ENCODE measurements at regions not wholly inside any gene's neighbourhood (a gene's known extent, or its start where the extent isn't known, plus 50 kb on each side); places are given as distances from the start of the nearest gene placed in this dataset.

GRCh38 chr6:27161946-27162603, 85.4 kb upstream of the PRSS16 start (continued):
- peak; percentile 56; the same call in 1 of the 2 replicates for TF ChIP-seq ZBTB40 (IDR thresholded peaks at IDR 0.05; ENCODE audit: borderline replicate concordance)
- TF ChIP-seq TAF1 (IDR thresholded peaks at IDR 0.05; ENCODE audit: borderline replicate concordance, low read depth, low read length) = no peak
- TF ChIP-seq ZNF384 (IDR thresholded peaks at IDR 0.05; ENCODE audit: borderline replicate concordance, low read depth, low read length) = no peak
- TF ChIP-seq KLF5 (IDR thresholded peaks at IDR 0.05; ENCODE audit: partially characterized antibody) = no peak
- TF ChIP-seq, protein P1, sequence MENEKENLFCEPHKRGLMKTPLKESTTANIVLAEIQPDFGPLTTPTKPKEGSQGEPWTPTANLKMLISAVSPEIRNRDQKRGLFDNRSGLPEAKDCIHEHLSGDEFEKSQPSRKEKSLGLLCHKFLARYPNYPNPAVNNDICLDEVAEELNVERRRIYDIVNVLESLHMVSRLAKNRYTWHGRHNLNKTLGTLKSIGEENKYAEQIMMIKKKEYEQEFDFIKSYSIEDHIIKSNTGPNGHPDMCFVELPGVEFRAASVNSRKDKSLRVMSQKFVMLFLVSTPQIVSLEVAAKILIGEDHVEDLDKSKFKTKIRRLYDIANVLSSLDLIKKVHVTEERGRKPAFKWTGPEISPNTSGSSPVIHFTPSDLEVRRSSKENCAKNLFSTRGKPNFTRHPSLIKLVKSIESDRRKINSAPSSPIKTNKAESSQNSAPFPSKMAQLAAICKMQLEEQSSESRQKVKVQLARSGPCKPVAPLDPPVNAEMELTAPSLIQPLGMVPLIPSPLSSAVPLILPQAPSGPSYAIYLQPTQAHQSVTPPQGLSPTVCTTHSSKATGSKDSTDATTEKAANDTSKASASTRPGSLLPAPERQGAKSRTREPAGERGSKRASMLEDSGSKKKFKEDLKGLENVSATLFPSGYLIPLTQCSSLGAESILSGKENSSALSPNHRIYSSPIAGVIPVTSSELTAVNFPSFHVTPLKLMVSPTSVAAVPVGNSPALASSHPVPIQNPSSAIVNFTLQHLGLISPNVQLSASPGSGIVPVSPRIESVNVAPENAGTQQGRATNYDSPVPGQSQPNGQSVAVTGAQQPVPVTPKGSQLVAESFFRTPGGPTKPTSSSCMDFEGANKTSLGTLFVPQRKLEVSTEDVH (IDR thresholded peaks at IDR 0.05; ENCODE audit: low read depth, partially characterized antibody) = no peak
- TF ChIP-seq USF2 (IDR thresholded peaks at IDR 0.05; ENCODE audit: borderline replicate concordance, low read depth, low read length) = no peak
- TF ChIP-seq YY1 (IDR thresholded peaks at IDR 0.05; ENCODE audit: low read depth, low read length) = no peak
- TF ChIP-seq, protein P2, sequence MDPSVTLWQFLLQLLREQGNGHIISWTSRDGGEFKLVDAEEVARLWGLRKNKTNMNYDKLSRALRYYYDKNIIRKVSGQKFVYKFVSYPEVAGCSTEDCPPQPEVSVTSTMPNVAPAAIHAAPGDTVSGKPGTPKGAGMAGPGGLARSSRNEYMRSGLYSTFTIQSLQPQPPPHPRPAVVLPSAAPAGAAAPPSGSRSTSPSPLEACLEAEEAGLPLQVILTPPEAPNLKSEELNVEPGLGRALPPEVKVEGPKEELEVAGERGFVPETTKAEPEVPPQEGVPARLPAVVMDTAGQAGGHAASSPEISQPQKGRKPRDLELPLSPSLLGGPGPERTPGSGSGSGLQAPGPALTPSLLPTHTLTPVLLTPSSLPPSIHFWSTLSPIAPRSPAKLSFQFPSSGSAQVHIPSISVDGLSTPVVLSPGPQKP (IDR thresholded peaks at IDR 0.05; ENCODE audit: low read depth, low read length) = no peak
- TF ChIP-seq MEF2A (IDR thresholded peaks at IDR 0.05; ENCODE audit: insufficient read depth, low read depth, low read length) = no peak
- TF ChIP-seq, protein P3, sequence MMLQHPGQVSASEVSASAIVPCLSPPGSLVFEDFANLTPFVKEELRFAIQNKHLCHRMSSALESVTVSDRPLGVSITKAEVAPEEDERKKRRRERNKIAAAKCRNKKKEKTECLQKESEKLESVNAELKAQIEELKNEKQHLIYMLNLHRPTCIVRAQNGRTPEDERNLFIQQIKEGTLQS (IDR thresholded peaks at IDR 0.05; ENCODE audit: borderline replicate concordance, extremely low read depth, low read depth, low read length) = no peak
- no peak for TF ChIP-seq CBX5 (IDR thresholded peaks at IDR 0.05; ENCODE audit: low read depth)
- no peak for TF ChIP-seq IRF4 (IDR thresholded peaks at IDR 0.05; ENCODE audit: low read depth, low read length)
- TF ChIP-seq EP300 (IDR thresholded peaks at IDR 0.05; ENCODE audit: borderline replicate concordance in 1 of 2, control insufficient read depth in 1 of 2, low read depth in 2 of 2, low read length in 2 of 2) = peak in 1 of 2 experiments; percentile 35; a peak in 1 of 4 replicates
- TF ChIP-seq, protein P4, sequence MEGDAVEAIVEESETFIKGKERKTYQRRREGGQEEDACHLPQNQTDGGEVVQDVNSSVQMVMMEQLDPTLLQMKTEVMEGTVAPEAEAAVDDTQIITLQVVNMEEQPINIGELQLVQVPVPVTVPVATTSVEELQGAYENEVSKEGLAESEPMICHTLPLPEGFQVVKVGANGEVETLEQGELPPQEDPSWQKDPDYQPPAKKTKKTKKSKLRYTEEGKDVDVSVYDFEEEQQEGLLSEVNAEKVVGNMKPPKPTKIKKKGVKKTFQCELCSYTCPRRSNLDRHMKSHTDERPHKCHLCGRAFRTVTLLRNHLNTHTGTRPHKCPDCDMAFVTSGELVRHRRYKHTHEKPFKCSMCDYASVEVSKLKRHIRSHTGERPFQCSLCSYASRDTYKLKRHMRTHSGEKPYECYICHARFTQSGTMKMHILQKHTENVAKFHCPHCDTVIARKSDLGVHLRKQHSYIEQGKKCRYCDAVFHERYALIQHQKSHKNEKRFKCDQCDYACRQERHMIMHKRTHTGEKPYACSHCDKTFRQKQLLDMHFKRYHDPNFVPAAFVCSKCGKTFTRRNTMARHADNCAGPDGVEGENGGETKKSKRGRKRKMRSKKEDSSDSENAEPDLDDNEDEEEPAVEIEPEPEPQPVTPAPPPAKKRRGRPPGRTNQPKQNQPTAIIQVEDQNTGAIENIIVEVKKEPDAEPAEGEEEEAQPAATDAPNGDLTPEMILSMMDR (IDR thresholded peaks at IDR 0.05 in 2 of 3, conservative IDR thresholded peaks at IDR 0.05 in 1 of 3; ENCODE audit: control insufficient read depth in 2 of 3, extremely low read depth in 1 of 3, insufficient read depth in 1 of 3, low read depth in 3 of 3, low read length in 3 of 3) = peak; percentile 42 to 66 (median 60); a peak in 5 of 6 replicates
- no peak for TF ChIP-seq IKZF2 (IDR thresholded peaks at IDR 0.05)
- no peak for TF ChIP-seq SMAD5 (IDR thresholded peaks at IDR 0.05; ENCODE audit: low read depth)
